Bone marrow (tissue), 2 donors: ENCODE measurements at regions not wholly inside any gene's neighbourhood (a gene's known extent, or its start where the extent isn't known, plus 50 kb on each side); places are given as distances from the start of the nearest gene placed in this dataset.

Experiments
- DNase-seq, 2 donors: peaks; one replicate each; lab custom pipeline; 2025; lab: John Stamatoyannopoulos, UW

- no peak for DNase-seq
Observed at GRCh38 chr6:147077251-147077650, 127.0 kb upstream of the STXBP5 start.

GRCh38 chr6:147078106-147078505 is 126.1 kb upstream of the STXBP5 start:
- DNase-seq, result no peak

DNA sequence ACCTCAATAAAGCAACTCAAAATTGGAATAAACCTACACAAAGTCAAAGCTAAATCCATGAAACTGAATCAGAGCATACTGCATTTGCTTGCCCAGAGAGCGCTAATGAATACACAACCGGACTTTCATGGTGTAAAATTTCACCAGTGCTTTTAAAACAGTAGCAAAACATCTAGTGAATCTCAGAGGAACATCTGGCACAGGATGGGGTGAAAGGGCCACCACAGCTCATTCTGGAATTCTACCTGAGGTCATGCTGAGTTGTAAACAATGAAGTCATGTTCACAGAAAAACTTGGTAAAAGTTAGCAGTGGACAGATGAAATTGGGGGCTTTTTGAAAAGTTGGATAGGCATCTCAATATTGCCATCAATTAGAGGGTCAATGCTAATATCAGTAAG is 125.6 kb upstream of the STXBP5 start:
- DNase-seq, result no peak

DNA sequence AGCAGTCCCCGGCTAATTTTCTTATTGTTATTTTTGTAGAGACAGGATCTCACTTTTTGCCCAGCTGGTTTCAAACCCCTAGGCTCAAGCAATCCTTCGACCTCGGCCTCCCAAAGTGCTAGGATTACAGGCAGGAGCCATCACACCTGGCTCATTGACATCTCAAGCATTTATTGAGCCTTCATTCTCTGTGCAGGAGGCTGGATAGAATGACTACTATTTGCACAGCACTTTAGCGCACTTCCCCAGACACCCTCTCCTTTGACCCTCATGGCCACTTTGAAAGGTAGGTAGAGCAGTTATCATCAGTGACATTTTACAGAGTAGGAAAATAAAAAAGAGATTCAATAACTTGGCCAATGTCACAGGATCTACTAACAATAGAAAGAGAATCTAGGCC is 124.0 kb upstream of the STXBP5 start:
- no peak for DNase-seq

GRCh38 chr6:147081076-147081609 is 123.1 kb upstream of the STXBP5 start:
- DNase-seq, result no peak

DNA sequence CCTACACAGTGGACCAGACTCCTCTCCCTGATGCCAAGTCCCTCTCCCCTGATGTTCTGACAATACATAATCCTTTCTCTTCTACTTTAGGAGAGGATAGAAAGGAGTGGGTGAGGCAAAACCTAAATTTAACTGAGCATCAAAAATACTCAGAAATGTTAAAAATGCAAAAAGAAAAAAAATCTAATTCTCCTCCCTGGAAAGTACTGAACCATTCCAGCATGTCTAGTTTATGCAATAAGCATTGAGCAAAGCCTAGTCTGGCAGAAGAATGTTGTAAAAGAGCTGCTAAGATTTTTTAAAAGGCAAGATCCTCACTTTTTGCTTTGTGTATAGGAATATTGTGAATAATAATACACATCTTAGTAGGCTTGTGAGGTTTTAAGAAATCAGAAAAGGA is 116.6 kb upstream of the STXBP5 start:
- no peak for DNase-seq

- no peak for DNase-seq
Observed at GRCh38 chr6:147088861-147089260, 115.4 kb upstream of the STXBP5 start.

- DNase-seq, result no peak
Observed at GRCh38 chr6:147095316-147095715, 108.9 kb upstream of the STXBP5 start.

GRCh38 chr6:147099974-147100373 is 104.2 kb upstream of the STXBP5 start:
- no peak for DNase-seq

DNA sequence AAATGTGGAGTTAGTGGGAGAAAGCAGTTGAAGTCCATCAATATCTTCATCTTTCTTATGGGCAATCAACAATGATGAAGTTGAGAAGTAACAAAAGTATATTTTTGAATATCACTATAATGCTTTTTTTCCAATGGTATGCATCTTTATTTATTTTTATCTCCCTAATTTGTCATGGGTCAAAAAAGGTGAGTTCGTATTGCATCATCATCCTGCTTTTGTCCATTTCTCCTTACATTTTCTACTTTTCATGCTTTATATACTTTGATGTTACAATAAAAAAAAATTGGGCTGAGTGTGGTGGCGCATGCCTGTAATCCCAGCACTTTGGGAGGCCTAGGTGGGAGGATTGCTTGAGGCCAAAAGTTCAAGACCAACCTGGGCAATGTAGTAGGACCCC is 101.2 kb upstream of the STXBP5 start:
- DNase-seq, result no peak

GRCh38 chr6:147103694-147104093 is 100.5 kb upstream of the STXBP5 start:
- no peak for DNase-seq

GRCh38 chr6:147105786-147106185 is 98.4 kb upstream of the STXBP5 start:
- no peak for DNase-seq

- peak in 1 of 2 donors; percentile 51 for DNase-seq
Observed at GRCh38 chr6:147106759-147107401, 97.3 kb upstream of the STXBP5 start.

GRCh38 chr6:147108259-147108910 is 95.8 kb upstream of the STXBP5 start:
- DNase-seq, result no peak

DNA sequence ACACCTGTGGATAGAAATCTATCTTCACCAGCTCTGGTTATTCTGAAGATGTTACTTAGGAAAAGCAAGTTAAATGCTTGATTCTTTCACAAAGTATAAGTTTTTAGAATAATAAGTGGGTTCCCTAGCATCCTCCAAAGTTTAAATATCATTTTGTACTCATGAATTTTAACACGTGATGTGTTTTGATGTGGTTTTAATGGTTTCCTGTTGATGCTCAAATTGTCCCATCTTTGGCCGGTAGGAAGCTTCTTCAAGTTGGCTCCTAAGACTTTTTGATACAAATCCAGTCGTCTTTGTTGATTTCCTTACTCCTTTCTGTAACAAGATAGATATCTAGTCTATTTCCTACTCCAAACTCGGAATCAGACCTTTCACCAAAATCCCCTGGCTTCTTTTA is 94.5 kb upstream of the STXBP5 start:
- DNase-seq, result no peak

DNA sequence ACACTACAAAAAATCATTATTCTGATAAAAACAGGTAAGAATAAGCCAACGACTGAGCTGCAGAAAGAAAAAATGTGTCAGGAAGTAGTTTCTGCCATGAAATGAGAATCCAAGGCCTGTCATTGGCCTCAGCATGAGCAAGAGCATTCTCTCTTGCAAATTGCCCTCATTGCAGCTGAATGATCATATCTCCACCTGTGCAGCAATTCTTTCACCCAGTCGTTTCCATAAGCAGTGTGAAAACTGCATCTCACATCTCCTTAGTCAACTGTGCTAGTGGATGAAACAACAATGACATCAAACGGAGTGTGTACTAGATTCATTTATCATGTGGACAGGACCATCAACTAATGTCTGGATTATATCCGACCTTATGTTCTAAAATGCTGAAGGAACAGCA is 88.2 kb upstream of the STXBP5 start:
- DNase-seq, result no peak

- no peak for DNase-seq
Observed at GRCh38 chr6:147117011-147117410, 87.2 kb upstream of the STXBP5 start.

DNA sequence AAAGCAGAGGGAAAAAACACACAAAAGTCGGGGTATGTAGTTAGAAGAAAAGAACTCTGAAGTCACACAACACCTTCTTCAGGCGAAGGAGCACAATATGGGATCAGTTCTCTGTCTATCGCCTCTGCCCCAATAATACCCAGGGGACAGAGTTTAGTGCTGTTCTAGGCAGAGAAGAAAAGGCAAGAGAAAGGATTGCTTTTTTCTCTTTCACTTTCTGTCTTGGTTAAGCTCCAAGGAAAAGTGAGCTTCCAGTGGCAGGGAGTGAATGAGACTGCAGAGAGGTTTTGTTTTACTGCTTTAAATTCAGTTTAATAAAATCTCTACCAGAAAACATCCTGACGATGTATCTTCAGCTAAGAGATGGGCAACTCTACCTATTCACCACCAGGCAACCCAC is 86.6 kb upstream of the STXBP5 start:
- no peak for DNase-seq

DNA sequence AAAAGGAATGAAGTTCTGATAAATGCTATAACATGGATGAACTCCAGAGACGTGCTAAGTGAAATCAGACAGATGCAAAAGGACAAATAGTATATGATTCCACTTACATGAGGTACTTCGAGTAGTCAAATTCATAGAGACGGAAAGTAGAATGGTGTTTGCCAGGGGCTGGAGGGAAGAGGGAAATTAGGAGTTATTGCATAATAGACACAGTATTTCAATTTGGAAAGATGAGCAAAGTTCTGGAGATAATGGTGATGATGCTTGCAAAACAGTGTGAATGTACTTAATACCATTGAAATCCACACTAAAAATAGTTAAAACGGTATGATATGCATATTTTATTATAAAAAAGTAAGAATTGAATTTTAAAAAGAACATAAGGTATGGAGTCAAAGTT is 84.9 kb upstream of the STXBP5 start:
- no peak for DNase-seq

GRCh38 chr6:147122823-147123222 is 81.4 kb upstream of the STXBP5 start:
- DNase-seq, result no peak

DNA sequence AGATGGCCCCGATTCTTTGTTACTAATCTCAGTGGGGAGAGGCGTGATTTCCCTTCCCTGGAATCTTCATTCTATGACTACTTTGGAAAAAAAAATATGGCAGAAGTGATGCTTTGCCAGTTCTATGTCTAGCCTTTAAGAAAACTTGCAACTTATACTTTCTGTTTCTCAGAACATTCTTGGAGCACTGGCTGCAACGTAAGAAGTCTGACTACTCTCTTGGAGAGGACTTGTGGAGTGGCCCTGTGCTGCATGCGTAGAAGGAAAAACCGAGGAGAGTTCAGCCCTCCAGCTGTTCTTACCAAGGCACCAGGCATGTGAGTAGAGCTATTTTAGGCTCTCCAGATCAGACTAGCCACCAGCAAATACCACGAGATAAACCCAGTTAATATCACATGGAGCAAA is 77.6 kb upstream of the STXBP5 start:
- no peak for DNase-seq

GRCh38 chr6:147127587-147127986 is 76.6 kb upstream of the STXBP5 start:
- DNase-seq, result no peak

GRCh38 chr6:147128056-147128455 is 76.2 kb upstream of the STXBP5 start:
- no peak for DNase-seq
